SK-N-SH treated with all-trans-retinoic acid at 6 μM for 48 hours (cell line): ENCODE measurements at regions not wholly inside any gene's neighbourhood (a gene's known extent, or its start where the extent isn't known, plus 50 kb on each side); places are given as distances from the start of the nearest gene placed in this dataset.

Source experiments
- ATAC-seq: fragments of 200-7000 bp; cut with Tn5 transposase; 3 replicates; pipeline ENCODE4 v1.9.1; 2020; ENCODE audit warnings: mild to moderate bottlenecking, moderate library complexity
- ARNTL ChIP-seq: fragments of 450-650 bp; formaldehyde crosslinking; IDR thresholded peaks from 2 replicates; pipeline ENCODE4 v1.5.0; 2020; ENCODE audit warnings: low read depth, mild to moderate bottlenecking, moderate library complexity, borderline replicate concordance
- BACH2 ChIP-seq: fragments of 250-450 bp; sonication (Bioruptor Pico); IDR thresholded peaks from 2 replicates; pipeline ENCODE4 v1.9.0; 2021; ENCODE audit warnings: mild to moderate bottlenecking, borderline replicate concordance
- CSDC2 ChIP-seq: fragments of 250-450 bp; sonication (Bioruptor Pico); IDR thresholded peaks from 2 replicates; pipeline ENCODE4 v1.5.0; 2020; ENCODE audit warnings: mild to moderate bottlenecking, moderate library complexity
- GLIS3 ChIP-seq: fragments of 250-450 bp; sonication (Bioruptor Pico); IDR thresholded peaks from 2 replicates; pipeline ENCODE4 v1.5.0; 2020; ENCODE audit warnings: mild to moderate bottlenecking, moderate library complexity
- ISL1 ChIP-seq: fragments of 250-450 bp; sonication (Bioruptor Pico); IDR thresholded peaks from 2 replicates; pipeline ENCODE4 v2.1.2; 2022; ENCODE audit warnings: mild to moderate bottlenecking, moderate library complexity
- OSR1 ChIP-seq: fragments of 250-450 bp; sonication (Bioruptor Pico); IDR thresholded peaks from 2 replicates; pipeline ENCODE4 v1.8.0; 2022; ENCODE audit warnings: moderate library complexity, mild to moderate bottlenecking, inconsistent platforms
- PPARA ChIP-seq: fragments of 250-450 bp; sonication (Bioruptor Pico); IDR thresholded peaks from 2 replicates; pipeline ENCODE4 v1.5.0; 2020; ENCODE audit warnings: mild to moderate bottlenecking, borderline replicate concordance
- RARB ChIP-seq: fragments of 250-450 bp; sonication (Bioruptor Pico); IDR thresholded peaks from 2 replicates; pipeline ENCODE4 v1.8.0; 2021; ENCODE audit warnings: mild to moderate bottlenecking, moderate library complexity
- SNAI2 ChIP-seq: fragments of 250-450 bp; sonication (Bioruptor Pico); IDR thresholded peaks from 2 replicates; pipeline ENCODE4 v1.5.0; 2020; ENCODE audit warnings: mild to moderate bottlenecking, moderate library complexity
- TCF4 ChIP-seq: fragments of 250-450 bp; sonication (Bioruptor Pico); IDR thresholded peaks from 2 replicates; pipeline ENCODE4 v1.8.0; 2021; ENCODE audit warnings: mild to moderate bottlenecking, moderate library complexity, borderline replicate concordance
- TOX ChIP-seq: fragments of 250-450 bp; sonication (Bioruptor Pico); IDR thresholded peaks from 2 replicates; pipeline ENCODE4 v1.8.0; 2021; ENCODE audit warnings: mild to moderate bottlenecking, moderate library complexity, borderline replicate concordance
- ZC3H10 ChIP-seq: fragments of 250-450 bp; sonication (Bioruptor Pico); IDR thresholded peaks from 2 replicates; pipeline ENCODE4 v1.5.1; 2021; ENCODE audit warnings: mild to moderate bottlenecking, moderate library complexity
- ZFP3 ChIP-seq: fragments of 250-450 bp; sonication (Bioruptor Pico); IDR thresholded peaks from 2 replicates; pipeline ENCODE4 v1.5.0; 2020; ENCODE audit warnings: mild to moderate bottlenecking, moderate library complexity
- ZFP30 ChIP-seq: fragments of 450-650 bp; formaldehyde crosslinking; IDR thresholded peaks from 2 replicates; pipeline ENCODE4 v1.5.0; 2022; ENCODE audit warnings: mild to moderate bottlenecking, moderate library complexity
- ZNF565 ChIP-seq: fragments of 450-650 bp; formaldehyde crosslinking; conservative IDR thresholded peaks from 2 replicates; pipeline ENCODE4 v1.5.0; 2020; ENCODE audit warnings: low read depth, mild to moderate bottlenecking, moderate library complexity
- ZNF70 ChIP-seq: fragments of 450-650 bp; formaldehyde crosslinking; IDR thresholded peaks from 2 replicates; pipeline ENCODE4 v1.5.0; 2020; ENCODE audit warnings: mild to moderate bottlenecking, moderate library complexity
- ZNF8 ChIP-seq: fragments of 450-650 bp; formaldehyde crosslinking; IDR thresholded peaks from 2 replicates; pipeline ENCODE4 v1.5.0; 2020; ENCODE audit warnings: mild to moderate bottlenecking, moderate library complexity
- TF ChIP-seq, protein P1 (sequence below): fragments of 250-450 bp; sonication (Bioruptor Pico); IDR thresholded peaks from 2 replicates; pipeline ENCODE4 v1.5.1; 2021; ENCODE audit warnings: mild to moderate bottlenecking, moderate library complexity
- TF ChIP-seq, protein P2 (sequence below): fragments of 250-450 bp; sonication (Bioruptor Pico); IDR thresholded peaks from 2 replicates; pipeline ENCODE4 v1.8.0; 2021; ENCODE audit warnings: low read depth, mild to moderate bottlenecking, moderate library complexity, borderline replicate concordance
- TF ChIP-seq, protein P3 (sequence below): fragments of 250-450 bp; sonication (Bioruptor Pico); IDR thresholded peaks from 2 replicates; pipeline ENCODE4 v1.5.1; 2020; ENCODE audit warnings: low read depth, mild to moderate bottlenecking, moderate library complexity

DNA sequence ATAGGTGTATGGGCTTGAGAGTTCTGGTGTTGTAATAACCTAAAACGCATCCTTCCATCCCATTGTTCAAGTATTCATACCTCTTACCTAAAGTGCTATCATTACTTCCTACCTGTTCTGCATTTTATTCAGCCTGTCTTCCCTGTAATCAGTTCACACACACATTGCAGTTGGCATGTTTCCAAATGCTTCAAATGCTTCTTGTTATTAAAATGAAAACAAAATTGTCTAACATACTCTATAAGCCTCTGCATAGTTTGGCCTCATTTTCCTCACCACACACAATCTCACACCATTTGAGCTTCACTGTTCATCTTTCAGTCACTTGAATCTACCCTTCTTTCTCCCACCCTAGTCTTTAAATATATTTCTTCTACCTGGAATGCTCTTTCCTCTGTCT, 1178.2 kb upstream of the NRXN1 start (continued):
- TF ChIP-seq, protein P1, sequence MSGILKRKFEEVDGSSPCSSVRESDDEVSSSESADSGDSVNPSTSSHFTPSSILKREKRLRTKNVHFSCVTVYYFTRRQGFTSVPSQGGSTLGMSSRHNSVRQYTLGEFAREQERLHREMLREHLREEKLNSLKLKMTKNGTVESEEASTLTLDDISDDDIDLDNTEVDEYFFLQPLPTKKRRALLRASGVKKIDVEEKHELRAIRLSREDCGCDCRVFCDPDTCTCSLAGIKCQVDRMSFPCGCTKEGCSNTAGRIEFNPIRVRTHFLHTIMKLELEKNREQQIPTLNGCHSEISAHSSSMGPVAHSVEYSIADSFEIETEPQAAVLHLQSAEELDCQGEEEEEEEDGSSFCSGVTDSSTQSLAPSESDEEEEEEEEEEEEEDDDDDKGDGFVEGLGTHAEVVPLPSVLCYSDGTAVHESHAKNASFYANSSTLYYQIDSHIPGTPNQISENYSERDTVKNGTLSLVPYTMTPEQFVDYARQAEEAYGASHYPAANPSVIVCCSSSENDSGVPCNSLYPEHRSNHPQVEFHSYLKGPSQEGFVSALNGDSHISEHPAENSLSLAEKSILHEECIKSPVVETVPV (CRISPR knock-in tag), result no peak
- TF ChIP-seq ZNF8 (no peak), ZC3H10 (CRISPR knock-in tag) (no peak), GLIS3 (CRISPR knock-in tag) (no peak), OSR1 (CRISPR knock-in tag) (no peak), PPARA (CRISPR knock-in tag) (no peak), SNAI2 (CRISPR knock-in tag) (no peak), CSDC2 (CRISPR knock-in tag) (no peak), ARNTL (CRISPR knock-in tag) (no peak)
- TF ChIP-seq, protein P2, sequence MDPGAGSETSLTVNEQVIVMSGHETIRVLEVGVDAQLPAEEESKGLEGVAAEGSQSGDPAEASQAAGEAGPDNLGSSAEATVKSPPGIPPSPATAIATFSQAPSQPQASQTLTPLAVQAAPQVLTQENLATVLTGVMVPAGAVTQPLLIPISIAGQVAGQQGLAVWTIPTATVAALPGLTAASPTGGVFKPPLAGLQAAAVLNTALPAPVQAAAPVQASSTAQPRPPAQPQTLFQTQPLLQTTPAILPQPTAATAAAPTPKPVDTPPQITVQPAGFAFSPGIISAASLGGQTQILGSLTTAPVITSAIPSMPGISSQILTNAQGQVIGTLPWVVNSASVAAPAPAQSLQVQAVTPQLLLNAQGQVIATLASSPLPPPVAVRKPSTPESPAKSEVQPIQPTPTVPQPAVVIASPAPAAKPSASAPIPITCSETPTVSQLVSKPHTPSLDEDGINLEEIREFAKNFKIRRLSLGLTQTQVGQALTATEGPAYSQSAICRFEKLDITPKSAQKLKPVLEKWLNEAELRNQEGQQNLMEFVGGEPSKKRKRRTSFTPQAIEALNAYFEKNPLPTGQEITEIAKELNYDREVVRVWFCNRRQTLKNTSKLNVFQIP (CRISPR knock-in tag), result no peak

DNA sequence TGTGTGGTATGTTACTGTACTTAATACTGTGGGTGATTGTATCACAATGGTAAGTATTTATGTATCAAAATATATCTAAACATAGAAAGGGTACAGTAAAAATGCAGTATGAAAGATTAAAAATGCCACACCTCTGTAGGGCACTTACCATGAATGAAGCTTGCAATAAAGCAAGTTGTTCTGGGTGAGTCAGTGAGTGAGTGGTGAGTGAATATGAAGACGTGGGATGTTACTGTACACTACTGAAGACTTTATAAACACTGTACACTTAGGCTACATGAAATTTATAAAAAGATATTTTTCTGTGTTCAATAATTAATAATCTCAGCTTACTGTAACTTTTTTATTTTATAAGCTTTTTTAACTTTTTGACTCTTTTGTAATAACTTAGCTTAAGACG, 1162.4 kb upstream of the NRXN1 start:
- no peak for ATAC-seq
- TF ChIP-seq ISL1, result no peak

DNA sequence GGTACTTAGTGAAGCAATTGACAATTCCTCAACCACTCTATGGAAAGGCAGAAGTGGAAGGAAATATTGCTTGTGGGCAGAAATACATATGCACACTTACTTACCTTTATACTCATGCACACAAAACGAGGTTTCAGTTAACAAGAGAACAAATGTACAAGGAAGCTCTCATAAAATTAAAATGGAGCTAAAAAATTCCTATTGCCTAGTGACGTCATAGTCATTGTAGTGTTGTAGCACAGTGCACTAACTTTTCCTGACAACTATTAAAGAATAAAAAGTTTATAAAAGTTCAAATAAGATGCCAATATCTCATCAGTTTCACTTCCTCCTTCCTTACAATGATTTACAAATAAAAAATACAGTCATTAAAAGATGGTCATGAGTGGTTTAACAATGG, 1161.9 kb upstream of the NRXN1 start:
- TF ChIP-seq RARB (no peak), TOX (CRISPR knock-in tag) (no peak), ARNTL (CRISPR knock-in tag) (no peak), BACH2 (CRISPR knock-in tag) (no peak), ZFP30 (CRISPR knock-in tag) (no peak), GLIS3 (CRISPR knock-in tag) (no peak), ZNF70 (CRISPR knock-in tag) (no peak), ZFP3 (CRISPR knock-in tag) (no peak), OSR1 (CRISPR knock-in tag) (no peak), ZNF8 (no peak), CSDC2 (CRISPR knock-in tag) (no peak), TCF4 (no peak)
- TF ChIP-seq, protein P3, sequence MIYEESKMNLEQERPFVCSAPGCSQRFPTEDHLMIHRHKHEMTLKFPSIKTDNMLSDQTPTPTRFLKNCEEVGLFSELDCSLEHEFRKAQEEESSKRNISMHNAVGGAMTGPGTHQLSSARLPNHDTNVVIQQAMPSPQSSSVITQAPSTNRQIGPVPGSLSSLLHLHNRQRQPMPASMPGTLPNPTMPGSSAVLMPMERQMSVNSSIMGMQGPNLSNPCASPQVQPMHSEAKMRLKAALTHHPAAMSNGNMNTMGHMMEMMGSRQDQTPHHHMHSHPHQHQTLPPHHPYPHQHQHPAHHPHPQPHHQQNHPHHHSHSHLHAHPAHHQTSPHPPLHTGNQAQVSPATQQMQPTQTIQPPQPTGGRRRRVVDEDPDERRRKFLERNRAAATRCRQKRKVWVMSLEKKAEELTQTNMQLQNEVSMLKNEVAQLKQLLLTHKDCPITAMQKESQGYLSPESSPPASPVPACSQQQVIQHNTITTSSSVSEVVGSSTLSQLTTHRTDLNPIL, result no peak
- no peak for ATAC-seq

DNA sequence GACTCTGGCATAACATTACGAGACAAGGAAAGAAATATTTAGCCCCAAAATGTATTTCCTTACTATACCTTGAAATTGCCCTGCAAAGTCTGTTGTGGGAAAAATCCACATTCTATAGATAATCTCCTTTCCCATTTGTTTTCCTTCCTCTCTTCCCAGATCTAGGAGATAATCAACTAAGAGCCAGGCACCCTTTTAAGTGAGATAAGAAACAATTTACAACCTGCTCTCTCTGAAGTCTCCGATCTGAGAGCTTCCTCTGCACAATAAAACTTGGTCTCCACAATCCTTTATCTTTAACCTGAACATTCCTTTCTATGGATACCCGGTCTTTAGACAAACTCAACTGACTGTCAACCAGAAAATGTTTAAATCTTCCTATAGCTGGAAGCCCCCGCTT, 1160.7 kb upstream of the NRXN1 start:
- TF ChIP-seq CSDC2 (CRISPR knock-in tag) (no peak), ZNF565 (CRISPR knock-in tag) (no peak), ZFP3 (CRISPR knock-in tag) (no peak), PPARA (CRISPR knock-in tag) (no peak)
- TF ChIP-seq, protein P1 (CRISPR knock-in tag), result no peak
- no peak for ATAC-seq

DNA sequence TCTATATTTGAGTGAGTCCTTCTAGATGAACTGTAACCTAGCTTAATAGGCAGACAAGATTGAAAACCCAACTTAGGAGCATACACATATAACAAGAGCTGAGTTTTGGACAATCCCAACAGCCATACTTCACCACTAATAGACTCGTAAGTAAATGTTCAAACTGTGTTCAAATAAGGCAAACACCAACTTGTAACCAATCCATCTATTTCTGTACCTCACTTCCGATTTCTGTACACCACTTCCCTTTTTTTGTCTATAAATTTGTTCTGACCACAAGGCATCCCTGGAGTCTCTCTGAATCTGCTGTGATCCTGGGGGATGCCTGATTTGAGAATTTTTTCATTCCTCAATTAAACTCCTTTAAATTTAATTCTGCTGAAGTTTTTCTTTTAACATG, 1149.1 kb upstream of the NRXN1 start:
- no peak for ATAC-seq
- no peak for TF ChIP-seq ARNTL (CRISPR knock-in tag)

DNA sequence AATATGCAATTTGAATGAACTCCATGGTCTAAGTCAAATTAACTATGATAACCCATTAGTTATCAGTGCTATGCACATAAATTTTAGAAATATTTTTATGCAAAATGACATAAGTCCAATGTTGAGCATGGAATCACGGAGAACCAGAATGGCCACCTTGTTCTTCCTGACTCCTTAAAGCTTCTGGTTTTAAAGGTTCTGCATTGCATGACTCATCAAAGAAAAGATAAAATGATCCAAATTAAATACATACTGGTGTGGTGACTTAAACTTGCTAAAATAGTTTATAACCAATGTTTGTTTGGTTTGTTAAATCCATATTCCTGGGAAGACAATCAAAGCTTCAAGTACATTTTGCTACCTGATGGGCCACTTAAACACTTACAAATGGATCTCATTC, 1146.9 kb upstream of the NRXN1 start:
- no peak for TF ChIP-seq SNAI2 (CRISPR knock-in tag)
- no peak for ATAC-seq
